Astrocyte (in vitro differentiated cells and primary cell): ENCODE measurements at regions not wholly inside any gene's neighbourhood (a gene's known extent, or its start where the extent isn't known, plus 50 kb on each side); places are given as distances from the start of the nearest gene placed in this dataset.

Source experiments
- DNase-seq: peaks from one replicate; pipeline ENCODE4 v3.0.0-alpha.2; 2010; ENCODE audit warnings: low read depth
- FAIRE-seq: peaks from 2 replicates; lab custom pipeline; 2011; peaks lifted over from hg19 to GRCh38; lab: Jason Lieb, UNC
- H2AFZ ChIP-seq: 2 replicates; pipeline ENCODE4 v1.6.0; 2012; ENCODE audit warnings: low read depth, low read length, inconsistent platforms
- H3K27ac ChIP-seq: 2 replicates; pipeline ENCODE4 v1.5.1; 2011; ENCODE audit warnings: low read depth, low read length, inconsistent platforms
- H3K27me3 ChIP-seq: 2 replicates; pipeline ENCODE4 v1.6.0; 2011; ENCODE audit warnings: low read length, inconsistent platforms; ENCODE audit not compliant: insufficient read depth
- H3K36me3 ChIP-seq: 2 replicates; pipeline ENCODE4 v1.5.1; 2011; ENCODE audit warnings: low read length, inconsistent platforms; ENCODE audit not compliant: insufficient read depth
- H3K4me1 ChIP-seq: 2 replicates; pipeline ENCODE4 v1.5.1; 2011; ENCODE audit warnings: low read length, inconsistent platforms; ENCODE audit not compliant: insufficient read depth
- H3K4me2 ChIP-seq: 2 replicates; pipeline ENCODE4 v1.6.0; 2012; ENCODE audit warnings: low read length, inconsistent platforms
- H3K4me3 ChIP-seq: 2 replicates; pipeline ENCODE4 v1.5.1; 2011; ENCODE audit warnings: low read depth, mild to moderate bottlenecking, low read length, inconsistent platforms; ENCODE audit not compliant: insufficient read depth
- H3K79me2 ChIP-seq: 2 replicates; pipeline ENCODE4 v1.6.0; 2012; ENCODE audit warnings: mild to moderate bottlenecking, low read length, inconsistent platforms; ENCODE audit not compliant: insufficient read depth
- H3K9ac ChIP-seq: 2 replicates; pipeline ENCODE4 v1.6.0; 2012; ENCODE audit warnings: mild to moderate bottlenecking, low read length, inconsistent platforms
- H3K9me3 ChIP-seq: 2 replicates; pipeline ENCODE4 v1.5.1; 2012; ENCODE audit warnings: low read depth, mild to moderate bottlenecking, low read length, inconsistent platforms; ENCODE audit not compliant: insufficient read depth
- H4K20me1 ChIP-seq: 2 replicates; pipeline ENCODE4 v1.6.0; 2012; ENCODE audit warnings: low read length, inconsistent platforms; ENCODE audit not compliant: insufficient read depth
- H3K27ac Mint-ChIP-seq: one replicate; pipeline ENCODE4 v1.8.0; 2021; ENCODE audit warnings: mild to moderate bottlenecking, mixed read lengths; ENCODE audit not compliant: unreplicated experiment
- H3K27me3 Mint-ChIP-seq: one replicate; pipeline ENCODE4 v1.8.0; 2021; ENCODE audit warnings: low read depth, mixed read lengths; ENCODE audit not compliant: unreplicated experiment
- H3K36me3 Mint-ChIP-seq: one replicate; pipeline ENCODE4 v1.8.0; 2021; ENCODE audit warnings: low read depth, mixed read lengths; ENCODE audit not compliant: unreplicated experiment
- H3K4me1 Mint-ChIP-seq: one replicate; pipeline ENCODE4 v1.8.0; 2021; ENCODE audit warnings: low read depth, mixed read lengths; ENCODE audit not compliant: unreplicated experiment
- H3K4me3 Mint-ChIP-seq: one replicate; pipeline ENCODE4 v1.8.0; 2021; ENCODE audit warnings: mild to moderate bottlenecking, moderate library complexity, mixed read lengths; ENCODE audit not compliant: unreplicated experiment
- H3K9me3 Mint-ChIP-seq: one replicate; pipeline ENCODE4 v1.8.0; 2021; ENCODE audit warnings: mild to moderate bottlenecking, mixed read lengths; ENCODE audit not compliant: unreplicated experiment
- EZH2 ChIP-seq: IDR thresholded peaks from 2 replicates; pipeline ENCODE4 v1.6.1; 2012; ENCODE audit warnings: mild to moderate bottlenecking, low read length, inconsistent platforms; ENCODE audit not compliant: insufficient read depth
- TF ChIP-seq, protein P1 (sequence below): IDR thresholded peaks from 2 replicates; pipeline ENCODE4 v1.5.1; 2011; ENCODE audit warnings: low read depth, mild to moderate bottlenecking, inconsistent platforms, low read length, moderate library complexity; ENCODE audit not compliant: insufficient read depth

DNA sequence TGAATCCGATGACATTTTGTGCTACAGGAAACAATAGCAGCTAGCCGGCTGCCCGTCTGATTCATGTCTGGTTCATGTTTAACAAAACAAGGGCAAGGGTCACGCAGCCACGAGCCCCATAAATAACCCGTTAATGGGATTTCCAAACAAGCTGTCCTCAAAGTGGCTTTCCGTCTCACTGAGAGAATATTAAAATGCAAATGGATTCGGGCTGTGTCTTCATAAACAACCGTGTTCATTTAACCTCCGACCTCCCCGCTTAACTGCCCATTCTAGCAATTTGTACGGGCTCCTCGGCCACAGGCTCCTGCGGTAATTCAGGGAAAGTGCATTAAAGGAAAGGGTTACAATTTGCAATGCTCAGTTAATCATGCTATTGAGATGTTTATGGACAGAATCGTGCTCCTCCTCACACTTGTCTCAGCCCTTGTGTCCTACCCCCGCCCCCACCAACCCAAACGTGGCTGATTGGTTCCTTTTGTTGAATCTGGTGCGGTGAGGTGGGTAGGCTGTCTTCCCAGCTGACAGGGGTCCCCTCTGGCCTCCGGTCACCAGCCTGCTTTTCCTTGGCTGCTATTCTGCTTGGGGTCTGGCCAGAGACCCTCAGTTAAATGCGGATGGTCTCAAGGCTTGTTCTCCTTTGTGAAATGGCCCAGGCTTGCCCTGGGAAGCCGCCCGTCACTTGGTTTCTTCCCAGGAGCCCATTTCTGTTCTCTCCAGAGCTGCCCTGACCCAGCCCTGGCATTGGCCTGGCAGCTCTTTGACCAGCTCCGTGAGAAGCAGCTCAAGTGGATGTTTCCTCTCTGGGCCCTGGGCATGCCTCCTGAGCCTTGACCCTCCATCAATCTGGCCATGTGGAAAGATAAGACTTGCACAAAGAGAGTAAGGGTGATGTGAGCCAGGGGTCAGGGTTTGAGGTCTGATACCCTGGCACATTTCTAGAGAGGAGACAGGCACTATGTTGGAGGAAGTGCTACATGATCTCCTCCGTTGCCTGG lies 200.7 kb upstream of the POU3F1 start:
- H3K79me2 ChIP-seq, result no peaks in the 10 kb centered on the region
- H2AFZ ChIP-seq, result no peak overlapping the region
- peaks cover 6% of the 10 kb centered on the region for H3K4me1 ChIP-seq
- H4K20me1 ChIP-seq, result no peaks in the 10 kb centered on the region
- no peaks in the 10 kb centered on the region for H3K36me3 ChIP-seq
- FAIRE-seq (no peak), DNase-seq (peak; percentile 22)
- H3K9me3 ChIP-seq, result no peaks in the 10 kb centered on the region
- H3K36me3 Mint-ChIP-seq, result peaks cover 2% of the 10 kb centered on the region
- peaks cover 2% of the 10 kb centered on the region for H3K9me3 Mint-ChIP-seq
- no peak overlapping the region for H3K27ac ChIP-seq
- H3K4me3 Mint-ChIP-seq, result no peak overlapping the region
- H3K4me3 ChIP-seq, result no peak overlapping the region
- H3K27me3 ChIP-seq, result peaks cover 23% of the 10 kb centered on the region
- no peak for TF ChIP-seq EZH2
- H3K9ac ChIP-seq, result no peak overlapping the region
- peaks cover 52% of the 10 kb centered on the region for H3K27me3 Mint-ChIP-seq
- peaks cover 5% of the 10 kb centered on the region for H3K4me1 Mint-ChIP-seq
- H3K27ac Mint-ChIP-seq, result no peak overlapping the region
- H3K4me2 ChIP-seq, result peak overlapping the region; percentile 58

DNA sequence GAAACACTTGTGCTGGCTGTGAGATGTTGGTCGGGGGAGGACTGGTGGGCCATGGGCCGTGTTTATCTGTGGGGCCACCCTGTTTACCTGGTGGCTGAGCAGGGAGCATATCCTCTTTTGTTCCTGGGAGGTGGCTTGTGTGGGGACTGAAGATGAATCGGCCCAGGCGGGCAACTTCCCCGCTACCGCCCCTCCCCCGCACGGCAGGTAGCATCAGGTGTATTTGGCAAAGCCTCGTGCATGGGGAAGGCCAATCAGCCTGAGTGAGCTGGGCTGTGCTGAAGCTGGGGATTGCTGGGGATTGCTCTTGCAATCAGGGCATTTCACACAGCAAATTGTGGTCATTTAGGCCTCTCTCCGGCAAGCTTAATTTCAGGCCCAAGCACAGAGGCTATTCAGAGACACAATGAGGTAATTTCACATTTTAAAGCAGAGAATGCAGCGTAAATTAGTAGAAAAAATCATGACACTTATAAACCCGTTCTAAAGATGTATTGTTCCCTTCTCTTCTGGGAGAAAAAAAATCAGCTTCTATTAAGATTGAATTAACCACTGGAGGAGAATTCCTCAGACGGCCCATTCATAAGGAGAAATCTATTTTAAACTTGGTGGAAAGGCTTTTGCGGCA lies 197.7 kb upstream of the POU3F1 start:
- H3K9me3 Mint-ChIP-seq, result peaks cover 2% of the 10 kb centered on the region

DNA sequence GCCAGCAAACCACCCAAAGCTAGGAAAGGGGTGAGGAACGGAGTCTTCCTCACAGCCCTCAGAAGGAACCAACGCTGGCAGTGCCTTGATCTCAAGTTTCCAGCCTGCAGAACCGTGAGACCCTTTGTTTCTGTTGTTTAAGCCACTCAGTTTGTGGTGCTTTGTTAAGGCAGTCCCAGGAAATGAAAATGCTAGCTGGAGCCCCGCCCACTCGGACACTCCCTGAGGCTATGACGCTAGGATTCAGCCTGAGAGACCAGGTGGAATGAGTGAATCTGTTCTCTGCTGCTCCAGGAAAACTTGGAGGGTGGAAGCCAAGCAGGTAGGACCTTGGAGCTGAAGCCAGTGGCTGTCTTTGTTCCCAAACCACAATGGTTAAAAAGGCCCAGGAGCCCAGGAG lies 196.5 kb upstream of the POU3F1 start:
- no peak overlapping the region for H2AFZ ChIP-seq
- peaks cover 2% of the 10 kb centered on the region for H3K9me3 Mint-ChIP-seq
- H3K27me3 ChIP-seq, result peaks cover 3% of the 10 kb centered on the region
- H3K9ac ChIP-seq, result no peak overlapping the region
- no peaks in the 10 kb centered on the region for H3K79me2 ChIP-seq
- FAIRE-seq (no peak), DNase-seq (no peak)
- H3K4me1 Mint-ChIP-seq, result peaks cover 5% of the 10 kb centered on the region
- H3K4me1 ChIP-seq, result peaks cover 6% of the 10 kb centered on the region
- no peak overlapping the region for H3K27ac ChIP-seq
- no peaks in the 10 kb centered on the region for H4K20me1 ChIP-seq
- no peaks in the 10 kb centered on the region for H3K36me3 ChIP-seq
- H3K27me3 Mint-ChIP-seq, result peaks cover 25% of the 10 kb centered on the region
- H3K4me2 ChIP-seq, result no peak overlapping the region
- TF ChIP-seq, protein P1, sequence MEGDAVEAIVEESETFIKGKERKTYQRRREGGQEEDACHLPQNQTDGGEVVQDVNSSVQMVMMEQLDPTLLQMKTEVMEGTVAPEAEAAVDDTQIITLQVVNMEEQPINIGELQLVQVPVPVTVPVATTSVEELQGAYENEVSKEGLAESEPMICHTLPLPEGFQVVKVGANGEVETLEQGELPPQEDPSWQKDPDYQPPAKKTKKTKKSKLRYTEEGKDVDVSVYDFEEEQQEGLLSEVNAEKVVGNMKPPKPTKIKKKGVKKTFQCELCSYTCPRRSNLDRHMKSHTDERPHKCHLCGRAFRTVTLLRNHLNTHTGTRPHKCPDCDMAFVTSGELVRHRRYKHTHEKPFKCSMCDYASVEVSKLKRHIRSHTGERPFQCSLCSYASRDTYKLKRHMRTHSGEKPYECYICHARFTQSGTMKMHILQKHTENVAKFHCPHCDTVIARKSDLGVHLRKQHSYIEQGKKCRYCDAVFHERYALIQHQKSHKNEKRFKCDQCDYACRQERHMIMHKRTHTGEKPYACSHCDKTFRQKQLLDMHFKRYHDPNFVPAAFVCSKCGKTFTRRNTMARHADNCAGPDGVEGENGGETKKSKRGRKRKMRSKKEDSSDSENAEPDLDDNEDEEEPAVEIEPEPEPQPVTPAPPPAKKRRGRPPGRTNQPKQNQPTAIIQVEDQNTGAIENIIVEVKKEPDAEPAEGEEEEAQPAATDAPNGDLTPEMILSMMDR, result no peak
- no peak for TF ChIP-seq EZH2
- no peak overlapping the region for H3K4me3 Mint-ChIP-seq
- no peaks in the 10 kb centered on the region for H3K36me3 Mint-ChIP-seq
- H3K9me3 ChIP-seq, result no peaks in the 10 kb centered on the region
- H3K4me3 ChIP-seq, result no peak overlapping the region
- no peak overlapping the region for H3K27ac Mint-ChIP-seq

More for the DNA sequence above, 197.7 kb upstream of the POU3F1 start:
- Histone ChIP-seq H3K9me3 (no peaks in the 10 kb centered on the region), H3K4me2 (no peak overlapping the region), H3K4me1 (peaks cover 6% of the 10 kb centered on the region), H3K79me2 (no peaks in the 10 kb centered on the region), H2AFZ (no peak overlapping the region), H3K27me3 (peaks cover 8% of the 10 kb centered on the region), H3K36me3 (no peaks in the 10 kb centered on the region), H3K9ac (no peak overlapping the region), H3K27ac (no peak overlapping the region), H4K20me1 (no peaks in the 10 kb centered on the region), H3K4me3 (no peak overlapping the region)
- peaks cover 5% of the 10 kb centered on the region for H3K4me1 Mint-ChIP-seq
- H3K27ac Mint-ChIP-seq, result no peak overlapping the region
- H3K4me3 Mint-ChIP-seq, result no peak overlapping the region
- FAIRE-seq (no peak), DNase-seq (no peak)
- peaks cover 37% of the 10 kb centered on the region for H3K27me3 Mint-ChIP-seq
- TF ChIP-seq EZH2, result no peak
- TF ChIP-seq, protein P1, result no peak
- H3K36me3 Mint-ChIP-seq, result no peaks in the 10 kb centered on the region
